22Rv1 (cell line): ENCODE measurements at regions not wholly inside any gene's neighbourhood (a gene's known extent, or its start where the extent isn't known, plus 50 kb on each side); places are given as distances from the start of the nearest gene placed in this dataset.

ENCODE experiments used
- H3K27ac ChIP-seq: fragments of 450-650 bp; 2 replicates; pipeline ENCODE4 v1.5.1; 2017
- CTCF ChIP-seq: fragments of 450-650 bp; IDR thresholded peaks from 2 replicates; pipeline ENCODE4 v1.5.1; 2017; ENCODE audit warnings: mild to moderate bottlenecking
- ZFX ChIP-seq: fragments of 450-650 bp; IDR thresholded peaks from 2 replicates; pipeline ENCODE4 v1.6.1; 2017; ENCODE audit warnings: antibody characterized with exemption, borderline replicate concordance

- TF ChIP-seq ZFX, result no peak
- TF ChIP-seq CTCF, result no peak
- H3K27ac ChIP-seq, result no peak overlapping the region
Observed at GRCh38 chr4:18291981-18292380, 270.4 kb upstream of the LCORL start.

- TF ChIP-seq CTCF (no peak), ZFX (no peak)
Observed at GRCh38 chr4:18291256-18291655, 269.7 kb upstream of the LCORL start.

GRCh38 chr4:18285357-18285756, 263.8 kb upstream of the LCORL start:
- TF ChIP-seq CTCF (no peak), ZFX (no peak)
- H3K27ac ChIP-seq, result no peak overlapping the region

More at GRCh38 chr4:18291256-18291655, 269.7 kb upstream of the LCORL start:
- no peak overlapping the region for H3K27ac ChIP-seq

- TF ChIP-seq CTCF (no peak), ZFX (no peak)
- H3K27ac ChIP-seq, result no peak overlapping the region
Observed at GRCh38 chr4:18278244-18278643, 256.7 kb upstream of the LCORL start.

GRCh38 chr4:18262832-18263231, 241.3 kb upstream of the LCORL start:
- TF ChIP-seq ZFX, result no peak

GRCh38 chr4:18252052-18252451, 230.5 kb upstream of the LCORL start:
- TF ChIP-seq ZFX, result no peak
- TF ChIP-seq CTCF, result no peak
- H3K27ac ChIP-seq, result no peak overlapping the region

More at GRCh38 chr4:18262832-18263231, 241.3 kb upstream of the LCORL start:
- H3K27ac ChIP-seq, result no peak overlapping the region

- TF ChIP-seq CTCF, result no peak
- TF ChIP-seq ZFX, result no peak
- no peak overlapping the region for H3K27ac ChIP-seq
Observed at GRCh38 chr4:18250564-18250963, 229.0 kb upstream of the LCORL start.

- TF ChIP-seq ZFX, result no peak
- TF ChIP-seq CTCF, result no peak
- H3K27ac ChIP-seq, result no peak overlapping the region
Observed at GRCh38 chr4:18248611-18249010, 227.1 kb upstream of the LCORL start.
